Keratinocyte (primary cell): ENCODE measurements at regions not wholly inside any gene's neighbourhood (a gene's known extent, or its start where the extent isn't known, plus 50 kb on each side); places are given as distances from the start of the nearest gene placed in this dataset.

Experiments
- DNase-seq: peaks from one replicate; pipeline ENCODE4 v3.0.0-alpha.2; 2011; ENCODE audit warnings: low read depth, missing footprints, low spot score
- FAIRE-seq: peaks from 2 replicates; lab custom pipeline; 2011; peaks lifted over from hg19 to GRCh38; lab: Jason Lieb, UNC
- H2AFZ ChIP-seq: 2 replicates; pipeline ENCODE4 v1.6.0; 2012; ENCODE audit warnings: low read length, control low read depth, inconsistent platforms; ENCODE audit not compliant: control insufficient read depth
- H3K27ac ChIP-seq: 2 replicates; pipeline ENCODE4 v1.5.1; 2011; ENCODE audit warnings: low read length; ENCODE audit not compliant: control insufficient read depth, insufficient read depth
- H3K27me3 ChIP-seq: 3 replicates; pipeline ENCODE4 v1.6.0; 2011; ENCODE audit warnings: low read length; ENCODE audit not compliant: control insufficient read depth, insufficient read depth; ENCODE audit errors: extremely low read depth
- H3K36me3 ChIP-seq, 2 experiments: 2 replicates in 1 of 2; 3 replicates in 1 of 2; pipeline ENCODE4 v1.5.1; 2011; ENCODE audit warnings: low read length in 2 of 2, mild to moderate bottlenecking in 1 of 2; ENCODE audit not compliant: control insufficient read depth in 2 of 2, insufficient read depth in 2 of 2; ENCODE audit errors: extremely low read depth in 1 of 2
- H3K4me1 ChIP-seq: 3 replicates; pipeline ENCODE4 v1.5.1; 2011; ENCODE audit warnings: low read length; ENCODE audit not compliant: control insufficient read depth, insufficient read depth; ENCODE audit errors: extremely low read depth
- H3K4me2 ChIP-seq: 3 replicates; pipeline ENCODE4 v1.6.0; 2011; ENCODE audit warnings: low read depth, low read length; ENCODE audit not compliant: control insufficient read depth, insufficient read depth; ENCODE audit errors: extremely low read depth
- H3K4me3 ChIP-seq, 3 experiments: fragments of 200-600 bp in 1 of 3; sonication (generic) in 1 of 3; 2 replicates in 2 of 3; 3 replicates in 1 of 3; pipeline ENCODE4 v1.5.1; 2011 to 2016; ENCODE audit warnings: low read length in 3 of 3, mild to moderate bottlenecking in 3 of 3, control low read depth in 2 of 3, inconsistent platforms in 1 of 3, low read depth in 1 of 3, mixed read lengths in 1 of 3, mixed run types in 1 of 3, moderate library complexity in 1 of 3; ENCODE audit not compliant: control insufficient read depth in 2 of 3, insufficient read depth in 2 of 3; ENCODE audit errors: extremely low read depth in 1 of 3
- H3K79me2 ChIP-seq: 2 replicates; pipeline ENCODE4 v1.6.0; 2012; ENCODE audit warnings: low read length; ENCODE audit not compliant: control insufficient read depth, insufficient read depth
- H3K9ac ChIP-seq: 3 replicates; pipeline ENCODE4 v1.6.0; 2011; ENCODE audit warnings: low read length; ENCODE audit not compliant: control insufficient read depth, insufficient read depth; ENCODE audit errors: extremely low read depth
- H3K9me1 ChIP-seq: 3 replicates; pipeline ENCODE4 v1.6.0; 2011; ENCODE audit warnings: low read length; ENCODE audit not compliant: control insufficient read depth, insufficient read depth; ENCODE audit errors: extremely low read depth
- H3K9me3 ChIP-seq: 2 replicates; pipeline ENCODE4 v1.5.1; 2012; ENCODE audit warnings: low read depth, low read length; ENCODE audit not compliant: control insufficient read depth
- H4K20me1 ChIP-seq: 3 replicates; pipeline ENCODE4 v1.6.0; 2011; ENCODE audit warnings: low read length; ENCODE audit not compliant: control insufficient read depth, insufficient read depth; ENCODE audit errors: extremely low read depth
- CTCF ChIP-seq, 3 experiments: IDR thresholded peaks in 1 of 3; conservative IDR thresholded peaks in 1 of 3; optimal IDR thresholded peaks in 1 of 3; 2 replicates in 2 of 3; 3 replicates in 1 of 3; pipeline versions ENCODE3 to v1.5.1; 2011; ENCODE audit warnings: low read length in 3 of 3, mild to moderate bottlenecking in 3 of 3, moderate library complexity in 2 of 3, control low read depth in 1 of 3, inconsistent platforms in 1 of 3; ENCODE audit not compliant: insufficient read depth in 2 of 3; ENCODE audit errors: extremely low read depth in 1 of 3
- EZH2 ChIP-seq: IDR thresholded peaks from one replicate; pipeline ENCODE4 v1.6.1; 2012; ENCODE audit warnings: inconsistent platforms, mild to moderate bottlenecking, low read length, moderate library complexity
- dilution Hi-C: fragments of 300-500 bp; cut with MboI; formaldehyde crosslinking; loops from one replicate; pipeline ENCODE4 v1.7.0; 2020; ENCODE audit warnings: low sequenced_read_pairs; ENCODE audit not compliant: extremely low pct_ligation_motif_present

- H3K9me1 ChIP-seq = no peaks in the 10 kb centered on the region
- FAIRE-seq (no peak), DNase-seq (no peak)
- H4K20me1 ChIP-seq = no peaks in the 10 kb centered on the region
- no peak overlapping the region for H3K4me3 ChIP-seq
- H3K36me3 ChIP-seq = no peaks in the 10 kb centered on the region
- no peak overlapping the region for H2AFZ ChIP-seq
- dilution Hi-C loops = no loop called here
- H3K27me3 ChIP-seq = peaks cover 5% of the 10 kb centered on the region
- H3K9ac ChIP-seq = no peak overlapping the region
- no peak overlapping the region for H3K27ac ChIP-seq
- no peak overlapping the region for H3K4me2 ChIP-seq
- H3K79me2 ChIP-seq = no peaks in the 10 kb centered on the region
- TF ChIP-seq CTCF (optimal IDR thresholded peaks at IDR 0.05 in 1 of 3, IDR thresholded peaks at IDR 0.05 in 1 of 3, conservative IDR thresholded peaks at IDR 0.05 in 1 of 3; ENCODE audit: extremely low read depth in 1 of 3, insufficient read depth in 2 of 3, low read length in 3 of 3) (no peak), EZH2 (no peak)
- H3K9me3 ChIP-seq = no peaks in the 10 kb centered on the region
- H3K4me1 ChIP-seq = peaks cover 10% of the 10 kb centered on the region
These were observed 52.6 kb upstream of the FANCC start for GRCh38 chr9:95370064-95370463.

- H3K36me3 ChIP-seq = no peaks in the 10 kb centered on the region
- FAIRE-seq (no peak), DNase-seq (no peak)
- no peak overlapping the region for H3K4me3 ChIP-seq
- H3K27ac ChIP-seq = no peak overlapping the region
- no peak overlapping the region for H3K9ac ChIP-seq
- H3K4me1 ChIP-seq = peaks cover 10% of the 10 kb centered on the region
- H3K27me3 ChIP-seq = peaks cover 5% of the 10 kb centered on the region
- H2AFZ ChIP-seq = no peak overlapping the region
- dilution Hi-C loops = no loop called here
- H3K9me3 ChIP-seq = no peaks in the 10 kb centered on the region
- no peaks in the 10 kb centered on the region for H4K20me1 ChIP-seq
- H3K79me2 ChIP-seq = no peaks in the 10 kb centered on the region
- H3K4me2 ChIP-seq = no peak overlapping the region
- H3K9me1 ChIP-seq = no peaks in the 10 kb centered on the region
- TF ChIP-seq CTCF (optimal IDR thresholded peaks at IDR 0.05 in 1 of 3, IDR thresholded peaks at IDR 0.05 in 1 of 3, conservative IDR thresholded peaks at IDR 0.05 in 1 of 3; ENCODE audit: extremely low read depth in 1 of 3, insufficient read depth in 2 of 3, low read length in 3 of 3) (no peak), EZH2 (no peak)
These were observed 51.1 kb upstream of the FANCC start for GRCh38 chr9:95368377-95369160.
